Ovary (tissue), 7 donors: ENCODE measurements at regions not wholly inside any gene's neighbourhood (a gene's known extent, or its start where the extent isn't known, plus 50 kb on each side); places are given as distances from the start of the nearest gene placed in this dataset.

ENCODE experiments used
- DNase-seq, 5 donors: peaks; one replicate each; pipeline ENCODE4 v3.0.0-alpha.2; 2019 to 2020
- H3K27ac ChIP-seq, 2 donors: fragments of 200-600 bp; one replicate each; pipeline versions ENCODE4 v1.5.1 to v1.8.0; 2019 to 2022
- H3K27me3 ChIP-seq: fragments of 200-600 bp; one replicate; pipeline ENCODE4 v1.8.0; 2022
- H3K36me3 ChIP-seq: fragments of 200-600 bp; sonication (generic); one replicate; pipeline ENCODE4 v1.5.1; 2019
- H3K4me1 ChIP-seq: one replicate; pipeline ENCODE4 v1.8.1; 2013; ENCODE audit warnings: mild to moderate bottlenecking, moderate library complexity; ENCODE audit not compliant: insufficient read depth
- H3K4me3 ChIP-seq: fragments of 200-600 bp; sonication (generic); one replicate; pipeline ENCODE4 v1.5.1; 2017
- H3K9me3 ChIP-seq, 2 donors: fragments of 200-600 bp in 1 of 2; sonication (generic) in 1 of 2; one replicate each; pipeline versions ENCODE4 v1.5.1 to v1.8.1; 2013 to 2019; ENCODE audit warnings: mild to moderate bottlenecking in 1 of 2, moderate library complexity in 1 of 2
- EP300 ChIP-seq: sonication (generic); formaldehyde crosslinking; IDR thresholded peaks from one replicate; pipeline ENCODE4 v1.6.1; 2017; ENCODE audit warnings: antibody characterized with exemption
- POLR2A ChIP-seq: fragments of 450-650 bp; IDR thresholded peaks from one replicate; pipeline ENCODE4 v1.6.1; 2017; ENCODE audit warnings: antibody characterized with exemption, mild to moderate bottlenecking, moderate library complexity
- WGBS, 3 donors: extraction: QIAGEN DNeasy Blood & Tissue Kit in 1 of 3; methylation state at CpG; one replicate each; pipeline versions ENCODE4 v1.1.5 to v1.1.7; 2013 to 2017; 5-methylcytosine and 5-hydroxymethylcytosine counted together
- intact Hi-C, 4 donors: fragments of 100-400 bp; cut with DNase I; formaldehyde crosslinking; loops; one replicate each; pipeline versions ENCODE4 v1.11.0 to v1.15.1; 2022 to 2023
- TF ChIP-seq, protein P1 (sequence below), 3 donors: fragments of 450-650 bp in 2 of 3; fragments of 200-600 bp in 1 of 3; IDR thresholded peaks; one replicate each; pipeline versions ENCODE4 v1.5.1 to v1.8.0; 2016 to 2022; ENCODE audit warnings: antibody characterized with exemption in 3 of 3, mild to moderate bottlenecking in 1 of 3
- donor health status: DM: no; HTN: no; CAD: no; lungs with moderate emphysema.
- donor health status: DM: no; HTN: no; CAD: no.
- donor health status: Bipolar disorder and iron deficiency.
- donor health status: DM: no; HTN: no; CAD: no.
- donor health status: DM: yes; HTN: yes; CAD: no.

DNA sequence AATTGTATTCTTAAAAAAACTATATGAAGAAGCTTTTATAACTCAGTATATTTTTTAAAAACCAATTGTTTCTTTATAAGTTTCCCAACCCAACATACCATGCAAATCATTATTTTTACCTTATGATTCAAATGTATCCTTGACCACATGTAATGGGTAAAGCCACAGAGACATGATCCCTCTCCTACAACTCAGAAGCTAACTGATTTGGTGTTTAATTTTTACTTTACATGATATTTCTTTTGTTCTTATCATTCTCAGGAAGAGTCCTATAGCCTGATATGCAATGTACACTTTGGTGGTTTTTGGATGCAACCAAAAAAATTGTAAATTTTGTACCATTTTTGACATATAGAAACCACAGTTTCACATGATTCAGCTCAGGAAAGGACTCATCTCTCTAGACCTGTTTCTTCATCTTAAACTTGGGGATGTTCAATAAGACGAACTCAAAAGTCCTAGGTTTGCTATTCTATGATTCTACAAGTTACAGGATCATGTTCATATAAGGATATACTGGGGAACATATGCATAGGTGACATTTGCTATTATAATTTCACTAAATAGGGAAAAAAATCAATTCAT is 85.2 kb upstream of the RBBP8 start:
- no peak overlapping the region for H3K27ac ChIP-seq
- no peak overlapping the region for H3K4me3 ChIP-seq
- WGBS, 3 donors: 1 to 52% (median 39%) methylated on average over 1 of the region's 1 CpG
- no peak for DNase-seq
- H3K9me3 ChIP-seq: no peaks in the 10 kb centered on the region
- intact Hi-C loops: no loop called here
- no peaks in the 10 kb centered on the region for H3K27me3 ChIP-seq
- H3K36me3 ChIP-seq: no peaks in the 10 kb centered on the region
- H3K4me1 ChIP-seq: no peaks in the 10 kb centered on the region
- TF ChIP-seq POLR2A: no peak
- TF ChIP-seq, protein P1, sequence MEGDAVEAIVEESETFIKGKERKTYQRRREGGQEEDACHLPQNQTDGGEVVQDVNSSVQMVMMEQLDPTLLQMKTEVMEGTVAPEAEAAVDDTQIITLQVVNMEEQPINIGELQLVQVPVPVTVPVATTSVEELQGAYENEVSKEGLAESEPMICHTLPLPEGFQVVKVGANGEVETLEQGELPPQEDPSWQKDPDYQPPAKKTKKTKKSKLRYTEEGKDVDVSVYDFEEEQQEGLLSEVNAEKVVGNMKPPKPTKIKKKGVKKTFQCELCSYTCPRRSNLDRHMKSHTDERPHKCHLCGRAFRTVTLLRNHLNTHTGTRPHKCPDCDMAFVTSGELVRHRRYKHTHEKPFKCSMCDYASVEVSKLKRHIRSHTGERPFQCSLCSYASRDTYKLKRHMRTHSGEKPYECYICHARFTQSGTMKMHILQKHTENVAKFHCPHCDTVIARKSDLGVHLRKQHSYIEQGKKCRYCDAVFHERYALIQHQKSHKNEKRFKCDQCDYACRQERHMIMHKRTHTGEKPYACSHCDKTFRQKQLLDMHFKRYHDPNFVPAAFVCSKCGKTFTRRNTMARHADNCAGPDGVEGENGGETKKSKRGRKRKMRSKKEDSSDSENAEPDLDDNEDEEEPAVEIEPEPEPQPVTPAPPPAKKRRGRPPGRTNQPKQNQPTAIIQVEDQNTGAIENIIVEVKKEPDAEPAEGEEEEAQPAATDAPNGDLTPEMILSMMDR (IDR thresholded peaks at IDR 0.05): no peak
- TF ChIP-seq EP300: no peak

DNA sequence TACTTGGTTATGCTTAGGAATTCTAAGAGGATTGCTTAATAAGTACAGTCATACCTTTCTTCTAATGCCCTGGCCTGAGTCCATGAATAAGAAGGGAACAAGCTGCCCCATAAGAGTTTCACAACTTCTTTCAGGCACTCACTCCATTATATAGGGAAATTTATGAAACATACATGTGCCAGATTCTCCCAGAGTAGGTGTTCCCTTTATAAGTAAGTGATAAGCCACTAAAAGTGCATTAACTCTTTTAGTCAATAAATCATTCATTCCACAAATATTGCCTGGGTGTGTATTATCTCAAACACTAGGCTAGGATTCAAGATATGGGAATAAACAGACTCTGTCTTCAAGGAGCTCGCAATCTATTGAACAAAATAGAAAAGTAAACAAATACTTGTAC is 84.5 kb upstream of the RBBP8 start:
- intact Hi-C loops: no loop called here
- no peaks in the 10 kb centered on the region for H3K36me3 ChIP-seq
- DNase-seq: no peak
- no peak overlapping the region for H3K27ac ChIP-seq
- no peak overlapping the region for H3K4me3 ChIP-seq
- H3K27me3 ChIP-seq: no peaks in the 10 kb centered on the region
- TF ChIP-seq EP300 (no peak), POLR2A (no peak)
- TF ChIP-seq, protein P1 (IDR thresholded peaks at IDR 0.05): no peak
- WGBS, 3 donors: 76 to 90% (median 88%) methylated on average over 1 of the region's 1 CpG
- H3K9me3 ChIP-seq: no peaks in the 10 kb centered on the region
- H3K4me1 ChIP-seq: no peaks in the 10 kb centered on the region

DNA sequence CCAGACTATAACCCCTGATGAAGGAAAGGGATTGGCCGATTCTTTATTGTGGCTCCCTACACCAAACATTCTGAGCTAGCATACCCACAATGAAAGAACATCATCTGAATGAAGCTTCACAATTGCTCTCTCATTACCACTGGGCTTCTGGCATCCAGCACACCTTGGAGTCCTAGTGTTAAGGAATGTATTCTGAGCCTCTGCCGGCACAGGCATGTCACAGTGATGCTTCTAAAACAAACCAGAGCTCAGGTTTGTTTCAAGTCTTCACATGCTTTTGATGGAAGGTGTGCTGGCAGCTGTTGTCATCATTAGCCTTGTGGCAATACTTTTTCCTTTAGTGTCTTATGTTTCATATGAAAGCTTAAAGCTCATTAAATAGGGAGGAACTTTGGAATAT is 76.3 kb upstream of the RBBP8 start:
- DNase-seq: no peak
- intact Hi-C loops: no loop called here
- TF ChIP-seq EP300: no peak
- no peak for TF ChIP-seq POLR2A
- TF ChIP-seq, protein P1 (IDR thresholded peaks at IDR 0.05): no peak
- Histone ChIP-seq H3K4me1 (no peaks in the 10 kb centered on the region), H3K27me3 (no peaks in the 10 kb centered on the region), H3K9me3 (no peaks in the 10 kb centered on the region), H3K4me3 (no peak overlapping the region), H3K36me3 (no peaks in the 10 kb centered on the region), H3K27ac (no peak overlapping the region)
- WGBS, 3 donors: 73 to 79% (median 79%) methylated on average over 2 of the region's 2 CpGs

DNA sequence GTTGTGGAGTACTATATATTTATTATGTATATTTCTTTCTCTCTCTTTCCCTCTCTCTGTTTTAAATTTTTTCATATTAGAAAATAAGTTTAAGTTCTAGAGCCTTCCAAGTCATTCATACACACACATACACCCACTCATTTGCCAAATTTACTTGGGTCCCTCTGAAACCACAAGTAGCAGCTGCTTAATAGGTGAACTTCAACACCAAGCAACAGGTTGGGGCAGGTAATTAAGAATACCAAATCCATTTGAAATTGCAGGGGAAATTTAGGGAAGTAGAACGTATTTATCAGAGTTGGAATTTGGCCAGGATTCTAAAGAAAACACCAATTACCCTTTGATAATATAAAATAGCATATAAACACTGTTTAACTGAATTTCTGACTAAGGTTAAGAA is 75.0 kb upstream of the RBBP8 start:
- TF ChIP-seq POLR2A: no peak
- TF ChIP-seq, protein P1 (IDR thresholded peaks at IDR 0.05): no peak
- TF ChIP-seq EP300: no peak
- Histone ChIP-seq H3K4me1 (no peaks in the 10 kb centered on the region), H3K4me3 (no peak overlapping the region), H3K27ac (no peak overlapping the region), H3K36me3 (no peaks in the 10 kb centered on the region), H3K9me3 (no peaks in the 10 kb centered on the region), H3K27me3 (no peaks in the 10 kb centered on the region)
- intact Hi-C loops: no loop called here
- WGBS, 3 donors: 26 to 28% (median 26%) methylated on average over 1 of the region's 1 CpG
- no peak for DNase-seq
